HG02759 (cell line): ENCODE measurements at regions not wholly inside any gene's neighbourhood (a gene's known extent, or its start where the extent isn't known, plus 50 kb on each side); places are given as distances from the start of the nearest gene placed in this dataset.
"Not testable (repeated sequence)": the region's sequence is repeated elsewhere in the genome, so short reads cannot be mapped to it uniquely, and the experiment has no call there.

Experiments used
- ATAC-seq: cut with Tn5 transposase; IDR thresholded peaks from one replicate; pipeline ENCODE4 v1.9.1; 2021; ENCODE audit warnings: mild to moderate bottlenecking, moderate library complexity; ENCODE audit not compliant: unreplicated experiment

DNA sequence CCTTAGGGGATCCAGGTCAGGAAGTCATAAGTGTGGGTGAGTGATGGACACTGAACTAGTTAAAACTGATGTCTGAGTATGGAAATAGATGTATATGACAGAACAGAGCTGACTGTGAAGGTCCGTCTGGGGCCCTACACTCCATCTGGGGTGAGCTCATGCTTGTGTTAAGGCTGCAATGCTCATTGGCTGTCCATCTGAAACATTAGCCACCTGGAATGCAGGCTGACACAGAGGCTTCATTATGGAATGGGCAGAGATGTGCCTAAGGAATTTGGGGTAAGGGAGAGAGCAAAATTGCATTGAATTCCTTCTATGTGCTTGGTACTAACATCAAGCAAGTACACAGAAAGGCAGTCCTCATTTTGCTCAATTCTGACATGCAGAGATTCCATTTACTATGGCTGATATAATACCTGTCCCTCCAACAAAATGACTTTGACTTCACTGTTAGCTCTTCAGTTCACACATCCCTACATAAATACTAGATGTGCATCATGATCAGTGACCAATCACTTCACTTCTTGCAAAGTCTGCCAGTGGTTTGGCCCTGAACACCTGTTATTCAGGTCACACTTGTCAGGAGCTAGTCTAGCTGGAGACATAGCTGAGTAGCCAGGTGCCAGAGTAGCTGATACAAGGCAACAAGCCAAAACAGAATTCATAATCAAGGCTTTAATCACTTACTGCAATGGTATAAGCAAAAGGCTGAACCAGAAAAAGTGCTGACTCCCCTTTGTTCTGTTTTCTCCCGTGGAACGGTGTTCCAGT lies 128.9 kb upstream of the VWC2 start:
- ATAC-seq: no peak

DNA sequence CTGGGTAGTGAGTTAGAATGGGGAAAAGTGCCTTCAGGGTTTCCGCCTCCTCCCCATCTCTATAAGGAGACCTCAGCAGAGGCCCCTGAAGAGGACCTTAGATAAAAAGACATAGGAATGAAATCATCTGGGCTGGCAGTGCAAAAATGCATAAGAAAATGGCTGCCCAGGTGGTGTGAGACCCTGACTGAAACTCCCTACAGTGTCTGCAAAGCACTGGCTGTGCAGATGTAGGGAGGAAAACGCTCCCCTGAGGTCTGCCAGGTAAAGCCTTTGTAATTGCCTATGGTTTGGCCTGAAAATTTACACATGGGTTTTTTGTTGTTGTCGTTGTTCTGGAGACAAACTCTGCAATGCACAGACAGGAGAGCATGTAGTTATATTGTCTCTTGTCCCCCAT lies 128.1 kb upstream of the VWC2 start:
- ATAC-seq: no peak

DNA sequence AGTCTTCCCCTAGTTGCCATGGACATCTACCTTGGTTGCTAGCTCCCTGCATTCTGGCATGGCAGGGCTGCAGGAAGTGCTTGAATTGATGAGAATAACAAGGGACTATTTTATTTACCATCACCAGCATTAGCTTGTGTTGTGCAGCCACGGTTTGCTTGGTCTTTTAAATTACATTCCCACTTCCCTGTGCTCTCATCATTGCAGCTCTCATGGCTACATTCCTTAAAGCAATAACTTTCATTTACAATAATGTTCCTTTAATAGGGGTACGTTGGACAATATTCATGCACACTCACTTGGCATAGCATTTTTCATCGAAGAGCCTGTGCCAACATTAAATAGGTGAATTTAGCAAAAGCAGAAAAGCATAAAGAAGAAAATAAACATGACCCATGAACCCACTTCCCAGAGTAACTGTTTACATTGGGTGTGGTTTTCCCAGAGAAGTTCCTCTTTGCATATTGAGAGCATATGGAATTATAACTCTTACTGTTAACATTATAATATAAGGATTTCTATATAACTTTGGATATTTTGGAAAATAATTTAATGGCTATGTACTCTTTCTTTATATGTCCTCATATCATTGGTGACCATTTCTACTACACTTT lies 113.2 kb upstream of the VWC2 start:
- no peak for ATAC-seq

DNA sequence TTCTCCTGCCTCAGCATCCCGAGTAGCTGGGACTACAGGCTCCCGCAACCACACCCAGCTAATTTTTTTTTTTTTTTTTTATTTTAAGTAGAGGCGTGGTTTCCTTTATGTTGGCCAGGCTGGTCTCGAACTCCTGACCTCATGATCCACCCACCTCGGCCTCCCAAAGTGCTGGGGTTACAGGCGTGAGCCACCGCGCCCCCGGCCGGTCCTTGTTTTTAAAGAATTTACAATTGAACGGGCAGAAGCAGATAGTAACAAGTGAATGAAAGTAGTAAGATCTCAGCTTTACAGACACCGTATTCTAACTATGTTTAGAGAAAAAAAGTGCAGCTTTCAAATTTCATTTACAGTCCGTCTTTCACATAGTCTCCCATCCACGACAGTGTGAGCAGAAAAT lies 112.5 kb upstream of the VWC2 start:
- ATAC-seq: no peak

DNA sequence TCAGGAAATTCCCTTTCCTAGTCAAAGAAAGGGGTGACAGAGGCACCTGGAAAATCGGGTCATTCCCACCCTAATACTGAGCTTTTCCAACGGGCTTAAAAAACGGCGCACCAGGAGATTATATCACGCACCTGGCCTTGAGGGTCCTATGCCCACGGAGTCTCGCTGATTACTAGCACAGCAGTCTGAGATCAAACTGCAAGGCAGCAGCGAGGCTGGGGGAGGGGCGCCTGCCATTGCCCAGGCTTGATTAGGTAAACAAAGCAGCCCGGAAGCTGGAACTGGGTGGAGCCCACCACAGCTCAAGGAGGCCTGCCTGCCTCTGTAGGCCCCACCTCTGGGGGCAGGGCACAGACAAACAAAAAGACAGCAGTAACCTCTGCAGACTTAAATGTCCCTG lies 107.5 kb upstream of the VWC2 start:
- not testable (repeated sequence) for ATAC-seq

DNA sequence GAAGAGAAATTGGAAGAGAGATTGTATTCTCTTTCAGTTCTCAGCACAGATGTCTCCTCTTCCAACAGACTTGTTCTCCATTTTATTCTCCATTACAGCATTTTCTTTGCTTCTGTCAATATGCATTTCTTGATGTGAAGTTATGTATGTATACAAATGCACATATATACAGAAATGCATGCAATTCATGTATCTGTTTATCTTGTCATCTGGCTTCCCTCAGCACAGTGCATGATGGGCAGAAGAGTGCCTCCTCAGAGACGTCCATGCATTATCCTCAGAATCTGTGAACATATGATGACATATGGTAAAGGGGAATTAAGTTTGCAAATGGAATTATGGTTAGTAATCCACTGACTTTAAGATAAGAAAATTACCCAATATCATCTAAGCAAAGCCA lies 106.7 kb upstream of the VWC2 start:
- ATAC-seq: no peak

DNA sequence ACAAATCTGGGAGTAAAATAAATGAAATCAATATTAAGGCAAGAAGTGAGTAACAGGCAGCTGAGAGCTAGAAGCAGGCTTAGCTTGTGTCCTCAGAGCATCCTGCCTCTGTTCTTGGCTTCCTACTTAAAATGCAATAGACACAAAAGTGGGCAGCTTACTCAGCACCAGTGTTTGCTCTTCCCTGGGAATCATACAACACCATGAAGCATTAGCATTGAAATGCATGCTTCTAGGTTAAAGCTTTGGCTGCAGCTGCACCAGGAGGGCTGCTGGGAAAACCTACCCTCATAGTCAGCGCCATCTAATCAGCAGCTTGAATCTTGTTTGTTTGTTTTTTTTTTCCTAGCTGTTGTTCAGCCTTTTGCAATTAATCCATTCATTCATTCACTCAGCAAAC lies 104.2 kb upstream of the VWC2 start:
- ATAC-seq: no peak

DNA sequence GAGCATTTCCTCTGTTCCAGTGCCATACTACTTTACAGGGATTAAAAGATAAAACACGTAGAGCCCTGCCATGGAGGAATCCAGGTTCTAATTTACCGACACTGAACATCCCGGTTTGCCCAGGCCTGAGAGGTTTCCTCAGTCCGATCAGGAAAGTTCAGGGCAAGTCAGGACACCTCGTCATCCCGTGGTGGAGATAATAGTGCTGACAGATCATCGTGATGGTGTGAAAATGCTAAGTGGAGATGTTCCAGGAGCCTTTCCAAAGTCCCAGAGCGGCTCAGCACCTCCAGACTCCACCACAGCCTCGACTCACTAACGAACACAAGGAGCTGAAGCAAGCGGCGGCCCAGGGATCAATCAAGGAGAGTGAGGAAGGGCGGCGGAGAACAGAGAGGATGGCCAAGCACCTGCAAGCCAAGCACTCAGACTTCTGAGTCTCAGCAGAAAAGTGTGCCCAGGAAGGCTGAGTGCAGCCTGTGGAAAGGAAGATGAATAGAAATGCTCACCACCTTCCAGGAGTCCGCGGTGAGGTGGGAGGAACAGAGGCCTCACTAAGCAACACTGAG lies 103.7 kb upstream of the VWC2 start:
- no peak for ATAC-seq

DNA sequence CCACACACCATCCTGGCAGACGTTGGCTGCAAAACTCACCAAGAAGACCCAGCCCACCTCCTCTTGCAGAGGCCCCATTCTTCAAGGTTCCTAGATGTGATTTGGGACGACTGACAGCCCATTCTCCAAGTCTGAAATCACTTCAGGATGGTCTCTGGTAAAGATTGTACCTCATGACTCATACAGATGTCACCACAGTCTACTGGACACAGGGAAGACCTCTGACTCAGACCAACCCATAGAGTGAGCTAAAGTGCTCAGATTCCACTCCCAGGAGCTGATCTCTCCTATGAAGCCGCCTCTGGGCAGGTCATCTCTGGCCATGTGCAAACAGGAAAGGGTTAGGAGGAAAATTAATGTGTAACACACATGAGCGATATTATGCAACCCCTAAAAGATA lies 102.4 kb upstream of the VWC2 start:
- no peak for ATAC-seq

DNA sequence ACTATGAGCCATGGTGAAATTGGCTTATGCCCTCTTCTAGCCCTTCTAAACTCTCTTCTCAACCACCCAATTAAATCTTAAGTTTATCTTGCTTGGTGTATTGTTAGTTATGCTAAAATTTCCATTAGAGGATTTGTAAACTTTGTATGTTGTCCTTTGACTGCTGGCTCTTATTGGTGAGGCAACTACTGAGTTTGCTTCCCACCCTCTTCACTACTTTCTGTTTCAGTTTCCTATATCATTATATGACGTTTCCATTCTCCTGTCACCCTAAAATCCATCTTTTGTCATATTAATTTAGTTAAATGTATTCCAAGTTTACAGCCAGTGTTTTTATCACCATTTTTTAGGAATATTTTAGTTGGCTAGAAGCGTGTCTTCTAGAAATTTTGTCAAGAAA lies 80.9 kb upstream of the VWC2 start:
- no peak for ATAC-seq

DNA sequence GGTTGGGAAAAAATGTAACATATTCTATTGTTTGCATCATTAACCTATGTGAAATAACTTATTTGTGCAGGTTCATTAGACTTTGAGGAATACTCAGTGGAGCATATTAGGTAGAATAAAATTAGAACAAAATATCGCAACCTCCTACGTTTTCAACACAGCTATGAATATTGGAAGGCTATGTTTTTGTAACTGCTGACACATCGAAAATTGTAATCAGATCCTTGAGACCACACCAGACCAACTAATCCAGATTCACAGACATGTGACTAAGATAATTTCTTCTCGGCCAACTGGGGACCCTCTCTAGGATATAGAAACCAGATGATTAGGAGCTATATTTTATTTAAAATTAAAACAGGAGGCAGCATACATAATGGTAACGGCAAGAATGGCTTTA lies 77.5 kb upstream of the VWC2 start:
- no peak for ATAC-seq

DNA sequence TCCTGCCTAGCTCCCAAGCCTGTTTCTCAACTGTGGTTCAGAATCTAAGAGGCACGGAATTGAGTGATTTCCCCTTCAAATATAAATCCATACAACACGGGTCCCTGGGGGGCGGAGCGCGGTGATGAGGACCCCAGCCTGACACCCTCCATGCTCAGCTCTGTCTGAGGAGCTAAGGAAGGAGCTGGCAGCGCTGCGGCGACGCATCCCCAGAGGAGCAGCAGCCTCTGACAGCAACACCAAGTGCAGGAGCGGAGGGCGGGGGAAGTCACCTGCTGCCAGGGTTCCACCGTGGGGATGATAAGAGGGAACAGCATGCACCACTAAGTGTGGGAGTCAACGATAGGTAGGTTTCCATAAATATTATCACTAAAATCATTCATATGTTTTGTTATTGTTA lies 72.6 kb upstream of the VWC2 start:
- no peak for ATAC-seq

DNA sequence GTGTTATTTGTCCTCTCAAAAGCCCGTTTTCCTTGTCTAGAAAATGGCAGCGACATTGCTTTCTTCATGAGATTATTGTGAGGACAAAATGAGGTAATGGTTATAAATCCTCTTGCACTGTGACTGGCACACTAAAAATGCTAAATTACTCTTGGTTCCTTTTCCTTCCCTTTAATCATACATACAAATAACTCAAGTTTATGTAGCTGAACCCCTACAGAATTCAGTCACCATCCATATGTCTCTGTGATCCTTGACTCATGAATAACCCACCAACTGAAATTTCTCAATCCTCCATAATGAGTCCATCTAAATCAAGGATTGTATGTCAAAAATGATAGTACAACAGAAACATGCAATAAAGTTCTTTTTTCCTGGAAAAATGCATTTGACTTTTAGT lies 71.3 kb upstream of the VWC2 start:
- no peak for ATAC-seq

DNA sequence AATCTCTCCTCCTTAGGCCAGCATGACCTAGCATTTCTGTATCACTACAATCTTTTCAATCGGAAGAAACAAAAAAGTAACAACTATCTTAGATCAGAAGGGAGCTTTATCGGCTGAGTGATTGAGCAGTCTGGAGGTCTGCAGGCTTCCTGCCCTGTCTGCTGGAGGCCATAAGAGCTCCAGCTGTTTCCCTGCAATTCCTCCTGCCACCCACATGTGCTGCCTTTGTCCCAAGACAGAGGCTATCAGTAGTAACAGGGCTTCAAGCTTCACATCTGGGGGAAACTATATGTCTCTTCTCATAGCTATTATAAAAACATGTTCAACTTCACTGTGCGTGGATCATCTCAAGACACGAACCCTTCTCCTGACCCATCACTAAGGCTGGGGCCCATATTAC lies 70.1 kb upstream of the VWC2 start:
- ATAC-seq: no peak

DNA sequence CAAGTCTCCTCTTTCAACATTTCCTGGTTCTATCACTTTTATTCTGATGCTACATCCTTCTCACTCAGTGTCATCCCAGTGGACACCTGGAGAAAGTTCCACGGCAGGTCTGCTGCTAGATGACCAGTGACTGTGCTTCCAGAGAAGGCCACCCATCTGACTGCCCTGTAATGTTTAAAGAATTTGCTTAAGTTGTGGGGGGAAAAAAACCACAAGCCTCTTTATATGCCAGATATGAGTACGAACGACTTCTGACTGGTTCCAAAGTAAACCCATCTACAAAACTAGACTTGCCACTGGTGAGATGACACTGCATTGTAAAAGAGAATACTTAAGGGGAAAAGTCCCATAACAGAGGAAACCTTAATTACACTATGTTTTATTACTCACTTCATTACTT lies 69.6 kb upstream of the VWC2 start:
- no peak for ATAC-seq

DNA sequence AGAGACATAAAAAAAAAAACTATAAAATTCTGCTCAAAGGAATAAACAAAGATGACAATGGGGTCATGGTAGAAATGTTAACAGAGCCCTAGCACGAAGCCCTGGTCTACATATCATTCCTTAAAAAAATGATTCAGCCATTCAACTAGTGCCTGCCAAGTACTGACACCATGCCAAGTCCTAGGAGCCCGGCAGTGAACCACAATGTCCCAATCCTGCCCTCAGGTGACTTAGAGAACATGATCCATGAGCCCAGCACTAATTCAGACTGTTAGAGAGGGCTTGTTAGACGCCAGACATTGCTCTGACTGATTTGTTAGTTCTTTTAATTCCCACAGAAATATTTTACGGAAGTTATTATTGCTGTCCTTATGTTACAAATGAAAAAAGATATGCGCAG lies 67.3 kb upstream of the VWC2 start:
- no peak for ATAC-seq

DNA sequence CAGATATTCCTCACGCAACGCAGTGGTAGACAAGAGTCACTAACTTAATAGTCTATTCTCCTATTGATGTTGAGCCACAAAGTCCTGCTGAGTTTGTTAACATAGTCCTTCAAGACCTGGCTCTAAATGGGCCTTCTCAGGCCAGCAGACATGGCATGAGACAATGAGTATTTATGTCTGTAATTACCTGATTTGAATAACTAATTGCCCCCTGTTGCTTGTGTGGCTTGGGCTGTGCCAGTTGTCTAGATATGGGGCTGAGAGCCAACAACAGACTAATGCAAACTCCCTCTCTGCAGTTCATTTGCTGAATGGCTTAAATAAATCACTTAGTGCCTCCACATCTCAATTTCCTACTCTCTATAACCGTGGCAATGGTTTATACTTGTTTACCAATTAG lies 65.5 kb upstream of the VWC2 start:
- ATAC-seq: no peak

DNA sequence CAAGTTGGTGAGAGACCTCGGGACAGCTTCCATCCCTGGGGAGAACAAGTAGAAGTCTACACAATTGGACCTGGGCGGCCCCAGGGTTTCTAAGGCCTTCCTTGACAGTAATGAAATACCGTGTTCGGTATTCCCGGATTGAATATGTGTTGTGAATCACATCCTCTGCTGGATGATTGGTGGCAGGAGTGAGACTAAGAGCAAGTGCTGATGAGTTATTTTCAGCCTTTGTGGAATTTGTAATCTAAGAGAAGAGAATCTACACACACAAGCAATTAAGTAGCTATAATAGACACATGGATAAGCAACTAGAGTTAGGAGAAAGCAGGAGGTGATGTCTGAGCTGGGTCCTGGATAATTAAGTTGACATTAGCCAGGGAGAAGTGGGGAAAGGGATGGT lies 64.8 kb upstream of the VWC2 start:
- no peak for ATAC-seq

DNA sequence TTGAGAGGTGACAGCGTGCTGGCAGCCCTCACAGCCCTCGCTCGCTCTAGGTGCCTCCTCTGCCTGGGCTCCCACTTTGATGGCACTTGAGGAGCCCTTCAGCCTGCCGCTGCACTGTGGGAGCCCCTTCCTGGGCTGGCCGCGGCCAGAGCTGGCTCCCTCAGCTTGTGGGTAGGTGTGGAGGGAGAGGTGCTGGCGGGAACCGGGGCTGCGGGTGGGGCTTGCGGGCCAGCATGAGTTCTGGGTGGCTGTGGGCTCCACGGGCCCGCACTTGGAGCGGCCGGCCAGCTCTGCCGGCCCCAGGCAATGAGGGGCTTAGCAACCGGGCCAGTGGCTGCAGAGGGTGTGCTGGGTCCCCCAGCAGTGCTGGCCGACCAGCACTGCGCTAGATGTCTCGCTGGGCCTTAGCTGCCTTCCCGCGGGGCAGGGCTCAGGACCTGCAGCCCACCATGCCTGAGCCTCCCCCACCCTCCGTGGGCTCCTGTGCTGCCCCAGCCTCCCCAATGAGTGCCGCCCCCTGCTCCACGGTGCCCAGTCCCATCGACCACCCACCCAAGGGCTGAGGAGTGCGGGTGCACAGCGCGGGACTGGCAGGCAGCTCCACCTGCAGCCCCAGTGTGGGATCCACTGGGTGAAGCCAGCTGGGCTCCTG lies 62.2 kb upstream of the VWC2 start:
- ATAC-seq: not testable (repeated sequence)

DNA sequence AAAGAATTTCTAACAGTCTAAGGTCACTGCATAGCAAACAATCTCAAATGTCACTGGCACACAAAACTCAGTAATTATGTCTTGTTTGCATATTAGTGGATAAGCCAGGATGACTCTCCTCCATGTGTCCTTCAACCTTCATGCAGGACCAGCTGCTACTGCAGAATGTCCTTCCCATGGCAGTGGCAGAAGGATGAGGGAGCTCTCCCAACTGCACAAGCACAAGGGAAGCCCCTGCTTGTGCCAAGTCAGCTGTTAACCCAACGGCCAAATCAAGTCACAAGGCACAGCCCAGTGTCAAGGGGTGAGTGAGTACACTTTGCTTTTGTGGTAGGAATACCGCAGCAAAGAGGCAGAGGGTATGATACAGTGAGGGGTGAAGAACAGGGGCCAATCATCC lies 59.3 kb upstream of the VWC2 start:
- no peak for ATAC-seq

DNA sequence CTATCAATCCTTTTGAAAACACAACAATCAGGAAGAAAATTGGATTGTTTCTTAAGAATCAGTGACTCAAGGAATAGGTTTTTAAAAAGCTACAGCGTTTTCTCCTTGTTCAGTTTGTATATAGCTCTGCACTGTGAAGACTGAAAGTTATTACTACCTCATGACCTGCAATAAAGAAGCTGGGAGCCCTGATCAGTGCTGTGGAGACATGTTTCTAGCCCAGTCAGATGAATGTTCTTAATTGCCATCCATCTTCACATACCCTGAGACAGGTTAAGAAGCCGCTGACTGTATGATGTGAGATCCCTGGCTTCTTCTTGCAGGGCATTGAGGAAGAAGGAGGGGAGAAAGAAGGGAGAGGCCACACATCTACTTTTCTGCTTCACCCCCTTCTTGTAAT lies 58.0 kb upstream of the VWC2 start:
- no peak for ATAC-seq

DNA sequence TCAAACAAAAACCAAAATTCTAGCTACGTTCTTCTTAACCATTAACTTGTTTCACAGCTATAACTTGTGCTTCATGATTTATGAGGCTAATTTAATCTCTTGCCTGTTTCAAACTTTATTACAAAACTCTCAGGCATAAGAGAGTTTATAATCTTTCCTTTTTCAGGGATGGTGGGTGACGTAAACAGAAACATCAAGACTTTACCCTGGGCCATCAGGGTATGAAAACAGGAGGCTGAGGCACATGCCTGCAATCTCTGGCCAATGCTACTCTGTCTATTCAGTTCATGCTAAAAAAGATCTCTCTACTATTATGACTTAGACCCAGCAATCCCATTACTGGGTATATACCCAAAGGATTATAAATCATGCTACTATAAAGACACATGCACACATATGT lies 55.9 kb upstream of the VWC2 start:
- ATAC-seq: no peak
